Kidney epithelial cell (primary cell): ENCODE measurements at regions not wholly inside any gene's neighbourhood (a gene's known extent, or its start where the extent isn't known, plus 50 kb on each side); places are given as distances from the start of the nearest gene placed in this dataset.

Experiments
- DNase-seq: peaks from one replicate; pipeline ENCODE4 v3.0.0-alpha.2; 2010; ENCODE audit warnings: low read depth
- H3K27me3 ChIP-seq: 2 replicates; pipeline ENCODE4 v1.6.0; 2011; ENCODE audit warnings: low read length; ENCODE audit not compliant: control insufficient read depth, insufficient read depth
- H3K36me3 ChIP-seq: 2 replicates; pipeline ENCODE4 v1.5.1; 2011; ENCODE audit warnings: low read length; ENCODE audit not compliant: control insufficient read depth, insufficient read depth
- H3K4me3 ChIP-seq: 2 replicates; pipeline ENCODE4 v1.5.1; 2011; ENCODE audit warnings: low read depth, mild to moderate bottlenecking, control low read depth, low read length
- CTCF ChIP-seq: IDR thresholded peaks from 2 replicates; pipeline ENCODE4 v1.5.1; 2011; ENCODE audit warnings: mild to moderate bottlenecking, moderate library complexity, low read length, control low read depth, inconsistent platforms; ENCODE audit not compliant: insufficient read depth, poor library complexity, severe bottlenecking

- Histone ChIP-seq H3K4me3 (no peak overlapping the region), H3K36me3 (no peaks in the 10 kb centered on the region), H3K27me3 (no peaks in the 10 kb centered on the region)
- DNase-seq, result peak; percentile 7
- no peak for TF ChIP-seq CTCF
These were observed 142.0 kb upstream of the RGMB start for GRCh38 chr5:98631311-98632054.

GRCh38 chr5:98635656-98636055, 137.8 kb upstream of the RGMB start:
- no peak overlapping the region for H3K4me3 ChIP-seq
- no peaks in the 10 kb centered on the region for H3K27me3 ChIP-seq
- no peaks in the 10 kb centered on the region for H3K36me3 ChIP-seq
- no peak for DNase-seq
- no peak for TF ChIP-seq CTCF

- Histone ChIP-seq H3K36me3 (no peaks in the 10 kb centered on the region), H3K4me3 (no peak overlapping the region), H3K27me3 (no peaks in the 10 kb centered on the region)
- no peak for TF ChIP-seq CTCF
- no peak for DNase-seq
These were observed 136.3 kb upstream of the RGMB start for GRCh38 chr5:98637116-98637515.

GRCh38 chr5:98637557-98637956, 135.9 kb upstream of the RGMB start:
- no peak for TF ChIP-seq CTCF
- no peak overlapping the region for H3K4me3 ChIP-seq
- no peak for DNase-seq
- no peaks in the 10 kb centered on the region for H3K36me3 ChIP-seq
- H3K27me3 ChIP-seq, result no peaks in the 10 kb centered on the region

- no peaks in the 10 kb centered on the region for H3K36me3 ChIP-seq
- DNase-seq, result no peak
- no peak for TF ChIP-seq CTCF
- H3K4me3 ChIP-seq, result no peak overlapping the region
- no peaks in the 10 kb centered on the region for H3K27me3 ChIP-seq
These were observed 135.4 kb upstream of the RGMB start for GRCh38 chr5:98638111-98638510.

GRCh38 chr5:98638701-98639100, 134.8 kb upstream of the RGMB start:
- no peaks in the 10 kb centered on the region for H3K36me3 ChIP-seq
- H3K27me3 ChIP-seq, result no peaks in the 10 kb centered on the region
- H3K4me3 ChIP-seq, result no peak overlapping the region
- peak; percentile 63 for DNase-seq
- TF ChIP-seq CTCF, result no peak
